ENCODE measurements at regions not wholly inside any gene's neighbourhood (a gene's known extent, or its start where the extent isn't known, plus 50 kb on each side); places are given as distances from the start of the nearest gene placed in this dataset.

DNA sequence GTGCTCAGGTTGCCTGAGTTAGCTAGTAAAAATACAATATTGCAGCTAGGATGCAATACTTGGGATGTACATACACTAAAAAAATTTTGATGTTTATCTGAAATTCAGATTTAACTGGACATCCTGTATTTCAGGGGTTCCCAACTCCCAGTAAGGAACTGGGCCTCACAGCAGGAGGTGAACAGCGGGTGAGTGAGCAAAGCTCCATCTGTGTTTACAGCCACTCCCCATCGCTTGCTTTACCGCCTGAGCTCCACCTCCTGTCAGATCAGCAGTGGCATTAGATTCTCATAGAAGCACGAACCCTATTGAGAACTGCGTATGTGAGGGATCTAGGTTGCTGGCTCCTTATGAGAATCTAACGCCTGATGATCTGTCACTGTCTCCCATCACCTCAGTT lies 285.1 kb upstream of the PROK2 start:
- TF ChIP-seq, protein P1, sequence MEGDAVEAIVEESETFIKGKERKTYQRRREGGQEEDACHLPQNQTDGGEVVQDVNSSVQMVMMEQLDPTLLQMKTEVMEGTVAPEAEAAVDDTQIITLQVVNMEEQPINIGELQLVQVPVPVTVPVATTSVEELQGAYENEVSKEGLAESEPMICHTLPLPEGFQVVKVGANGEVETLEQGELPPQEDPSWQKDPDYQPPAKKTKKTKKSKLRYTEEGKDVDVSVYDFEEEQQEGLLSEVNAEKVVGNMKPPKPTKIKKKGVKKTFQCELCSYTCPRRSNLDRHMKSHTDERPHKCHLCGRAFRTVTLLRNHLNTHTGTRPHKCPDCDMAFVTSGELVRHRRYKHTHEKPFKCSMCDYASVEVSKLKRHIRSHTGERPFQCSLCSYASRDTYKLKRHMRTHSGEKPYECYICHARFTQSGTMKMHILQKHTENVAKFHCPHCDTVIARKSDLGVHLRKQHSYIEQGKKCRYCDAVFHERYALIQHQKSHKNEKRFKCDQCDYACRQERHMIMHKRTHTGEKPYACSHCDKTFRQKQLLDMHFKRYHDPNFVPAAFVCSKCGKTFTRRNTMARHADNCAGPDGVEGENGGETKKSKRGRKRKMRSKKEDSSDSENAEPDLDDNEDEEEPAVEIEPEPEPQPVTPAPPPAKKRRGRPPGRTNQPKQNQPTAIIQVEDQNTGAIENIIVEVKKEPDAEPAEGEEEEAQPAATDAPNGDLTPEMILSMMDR (IDR thresholded peaks at IDR 0.05), result no peak
- no peak for TF ChIP-seq POLR2A (IDR thresholded peaks at IDR 0.05)

All from vagina (tissue), 2 donors.